ENCODE measurements at regions not wholly inside any gene's neighbourhood (a gene's known extent, or its start where the extent isn't known, plus 50 kb on each side); places are given as distances from the start of the nearest gene placed in this dataset.

DNA sequence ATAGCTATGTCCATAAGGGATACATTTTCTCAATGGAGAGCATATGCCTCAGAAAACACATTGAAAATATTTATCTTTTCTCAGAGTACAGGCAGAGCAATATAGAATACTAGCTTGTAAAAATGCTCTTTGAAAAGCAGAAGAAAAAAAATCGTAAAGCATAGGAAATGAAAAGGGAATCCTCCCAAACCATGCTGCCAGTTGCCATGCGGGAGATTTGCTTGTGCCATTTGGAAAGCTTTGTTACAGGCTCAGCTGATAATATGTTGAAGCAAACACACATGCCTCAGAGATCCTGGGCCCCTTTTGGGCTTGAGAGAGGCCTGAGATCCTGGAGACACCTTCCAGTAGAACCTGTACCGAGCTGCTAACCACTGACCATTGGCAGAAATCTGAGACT, 697.1 kb downstream of the BCL11A start:
- H3K27ac Mint-ChIP-seq, result no peak overlapping the region
- TF ChIP-seq CTCF (conservative IDR thresholded peaks at IDR 0.05), result no peak
- peaks cover 2% of the 10 kb centered on the region for H3K36me3 Mint-ChIP-seq (ENCODE audit: low read depth)
- 86 to 91% methylated on average over 2 to 3 of the region's 3 CpGs for WGBS, 2 experiments (ENCODE audit: insufficient coverage in 1 of 2, insufficient read length in 1 of 2)
- Histone ChIP-seq H3K4me3 (ENCODE audit: low read length) (no peak overlapping the region), H3K36me3 (ENCODE audit: control insufficient read depth, insufficient read depth, low read length) (no peaks in the 10 kb centered on the region), H3K27ac (ENCODE audit: low read depth, low read length) (no peak overlapping the region), H3K9me3 (ENCODE audit: control insufficient read depth, low read length) (peaks cover 7% of the 10 kb centered on the region), H3K9ac (ENCODE audit: extremely low read depth, low read length, poor library complexity, severe bottlenecking) (no peak overlapping the region), H3K27me3 (ENCODE audit: control insufficient read depth, insufficient read depth, low read length, poor library complexity, severe bottlenecking) (no peaks in the 10 kb centered on the region), H3K4me1 (ENCODE audit: control insufficient read depth, insufficient read depth, low read length) (no peaks in the 10 kb centered on the region)
- H3K9me3 Mint-ChIP-seq, result peaks cover 6% of the 10 kb centered on the region
- H3K27me3 Mint-ChIP-seq (ENCODE audit: insufficient read depth), result no peaks in the 10 kb centered on the region
- H3K4me1 Mint-ChIP-seq, result no peaks in the 10 kb centered on the region
- no peak for DNase-seq
- H3K4me3 Mint-ChIP-seq, result no peak overlapping the region

DNA sequence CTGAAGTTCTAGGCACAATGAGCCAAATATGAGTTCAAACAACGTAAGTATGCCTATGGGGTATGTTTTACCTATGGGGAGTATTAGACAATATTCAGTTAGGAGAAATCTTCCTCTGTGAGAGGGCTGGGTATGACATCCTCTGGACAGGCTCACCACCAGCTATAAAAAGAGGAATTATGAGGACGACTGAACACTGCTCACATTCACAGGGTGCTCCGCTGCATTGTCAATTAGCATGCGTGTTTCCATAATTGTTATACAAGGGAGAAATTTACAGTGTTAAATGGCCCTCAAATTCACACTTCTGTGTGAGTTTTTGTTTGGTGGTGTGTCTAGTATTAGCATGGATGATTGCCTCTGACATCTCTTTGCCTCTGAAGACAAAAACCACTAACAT, 700.4 kb downstream of the BCL11A start:
- H3K27ac Mint-ChIP-seq, result no peak overlapping the region

DNA sequence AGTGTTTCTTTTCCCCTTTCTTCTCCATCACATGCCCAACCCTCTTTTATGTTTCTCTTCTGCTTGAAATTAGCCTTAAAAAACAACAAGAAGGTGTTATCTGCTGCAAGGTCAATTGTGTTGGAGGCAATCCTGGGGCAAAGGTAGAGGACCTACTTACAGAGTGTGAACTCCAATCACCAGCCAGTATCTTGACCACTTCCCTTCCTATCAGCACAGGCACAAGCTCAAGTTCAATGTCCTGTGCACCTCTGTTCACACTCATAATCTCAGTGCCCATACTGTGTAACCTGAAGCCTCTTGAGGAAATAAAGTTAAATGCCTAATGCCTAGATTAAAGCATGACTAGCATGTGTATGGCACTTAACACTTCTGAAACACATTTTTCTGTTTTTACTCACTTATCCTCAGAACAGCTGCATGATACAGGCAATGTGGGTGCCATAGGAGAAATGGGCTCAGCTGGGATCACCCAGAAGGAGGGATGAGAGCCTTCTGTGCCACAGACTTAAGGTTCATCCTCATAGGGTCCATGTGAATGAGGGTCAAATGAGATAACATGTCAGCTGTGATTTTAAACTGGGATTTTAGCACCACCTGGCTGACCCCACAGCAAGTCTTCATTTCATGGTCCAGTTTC, 701.5 kb downstream of the BCL11A start:
- no peak overlapping the region for H3K27ac ChIP-seq (ENCODE audit: low read depth, low read length)
- no peaks in the 10 kb centered on the region for H3K9me3 Mint-ChIP-seq
- DNase-seq, result no peak
- no peaks in the 10 kb centered on the region for H3K36me3 Mint-ChIP-seq (ENCODE audit: low read depth)
- H3K4me3 ChIP-seq (ENCODE audit: low read length), result no peak overlapping the region
- H3K4me3 Mint-ChIP-seq, result no peak overlapping the region
- H3K36me3 ChIP-seq (ENCODE audit: control insufficient read depth, insufficient read depth, low read length), result no peaks in the 10 kb centered on the region
- no peak for TF ChIP-seq CTCF (conservative IDR thresholded peaks at IDR 0.05)
- H3K4me1 Mint-ChIP-seq, result no peaks in the 10 kb centered on the region
- H3K9me3 ChIP-seq (ENCODE audit: control insufficient read depth, low read length), result no peaks in the 10 kb centered on the region
- no peak overlapping the region for H3K9ac ChIP-seq (ENCODE audit: extremely low read depth, low read length, poor library complexity, severe bottlenecking)
- no peaks in the 10 kb centered on the region for H3K27me3 ChIP-seq (ENCODE audit: control insufficient read depth, insufficient read depth, low read length, poor library complexity, severe bottlenecking)
- H3K4me1 ChIP-seq (ENCODE audit: control insufficient read depth, insufficient read depth, low read length), result no peaks in the 10 kb centered on the region
- H3K27ac Mint-ChIP-seq, result no peak overlapping the region
- no peaks in the 10 kb centered on the region for H3K27me3 Mint-ChIP-seq (ENCODE audit: insufficient read depth)

More for the DNA sequence above, 700.4 kb downstream of the BCL11A start:
- TF ChIP-seq CTCF (conservative IDR thresholded peaks at IDR 0.05), result no peak
- no peak for DNase-seq
- Histone ChIP-seq H3K4me3 (ENCODE audit: low read length) (no peak overlapping the region), H3K27me3 (ENCODE audit: control insufficient read depth, insufficient read depth, low read length, poor library complexity, severe bottlenecking) (no peaks in the 10 kb centered on the region), H3K36me3 (ENCODE audit: control insufficient read depth, insufficient read depth, low read length) (no peaks in the 10 kb centered on the region), H3K27ac (ENCODE audit: low read depth, low read length) (no peak overlapping the region), H3K4me1 (ENCODE audit: control insufficient read depth, insufficient read depth, low read length) (no peaks in the 10 kb centered on the region), H3K9me3 (ENCODE audit: control insufficient read depth, low read length) (no peaks in the 10 kb centered on the region), H3K9ac (ENCODE audit: extremely low read depth, low read length, poor library complexity, severe bottlenecking) (no peak overlapping the region)
- Mint-ChIP-seq H3K4me3 (no peak overlapping the region), H3K4me1 (no peaks in the 10 kb centered on the region), H3K27me3 (ENCODE audit: insufficient read depth) (no peaks in the 10 kb centered on the region), H3K9me3 (no peaks in the 10 kb centered on the region), H3K36me3 (ENCODE audit: low read depth) (no peaks in the 10 kb centered on the region)
- 82 to 89% methylated on average over 3 to 4 of the region's 4 CpGs for WGBS, 2 experiments (ENCODE audit: insufficient coverage in 1 of 2, insufficient read length in 1 of 2)

Measured in endodermal cell (in vitro differentiated cells).